HEK293 (cell line): ENCODE measurements at regions not wholly inside any gene's neighbourhood (a gene's known extent, or its start where the extent isn't known, plus 50 kb on each side); places are given as distances from the start of the nearest gene placed in this dataset.

Experiments used
- CTCF ChIA-PET: fragments of 350-600 bp; formaldehyde crosslinking; extraction: SDS; loops from one replicate; lab custom pipeline; 2021; ENCODE audit warnings: antibody characterized with exemption; lab: Yijun Ruan, JAX
- POLR2A ChIA-PET: fragments of 300-600 bp; formaldehyde crosslinking; extraction: SDS; loops from one replicate; lab custom pipeline; 2020; ENCODE audit warnings: antibody characterized with exemption, inconsistent platforms; lab: Yijun Ruan, JAX
- H3K27ac ChIP-seq: fragments of 200-500 bp; sonication (Bioruptor generic); 2 replicates; pipeline ENCODE4 v1.5.1; 2014; ENCODE audit warnings: low read depth, low read length, control low read depth, inconsistent platforms; ENCODE audit errors: extremely low read depth
- H3K36me3 ChIP-seq, 2 experiments: fragments of 200-500 bp in 1 of 2; sonication (Bioruptor generic) in 1 of 2; 1 replicate in 1 of 2; 2 replicates in 1 of 2; pipeline ENCODE4 v1.5.1; 2014 to 2017; ENCODE audit warnings: inconsistent platforms in 2 of 2, low read length in 2 of 2; ENCODE audit not compliant: control insufficient read depth in 2 of 2, insufficient read depth in 1 of 2
- H3K4me1 ChIP-seq: fragments of 200-500 bp; sonication (Bioruptor generic); 2 replicates; pipeline ENCODE4 v1.5.1; 2014; ENCODE audit warnings: mild to moderate bottlenecking, low read length, inconsistent platforms; ENCODE audit not compliant: control insufficient read depth, insufficient read depth
- H3K4me3 ChIP-seq: 2 replicates; pipeline ENCODE4 v1.5.1; 2011; ENCODE audit warnings: low read depth, mild to moderate bottlenecking, control low read depth, low read length, moderate library complexity
- H3K9me3 ChIP-seq: fragments of 200-500 bp; sonication (Bioruptor generic); 2 replicates; pipeline ENCODE4 v1.5.1; 2014; ENCODE audit warnings: low read depth, low read length, inconsistent platforms; ENCODE audit not compliant: control insufficient read depth, insufficient read depth
- PBX3 ChIP-seq: sonication (generic); formaldehyde crosslinking; IDR thresholded peaks from 2 replicates; pipeline ENCODE4 v1.8.1; 2022; ENCODE audit warnings: mild to moderate bottlenecking, moderate library complexity, missing genetic modification reagents
- ZBTB17 ChIP-seq: fragments of 450-650 bp; formaldehyde crosslinking; IDR thresholded peaks from 2 replicates; pipeline ENCODE4 v1.5.1; 2016; ENCODE audit warnings: missing biosample characterization, missing genetic modification characterization
- ZBTB20 ChIP-seq: fragments of 450-650 bp; formaldehyde crosslinking; IDR thresholded peaks from 2 replicates; pipeline ENCODE4 v1.5.1; 2016; ENCODE audit warnings: missing biosample characterization, missing genetic modification characterization
- ZBTB48 ChIP-seq: fragments of 450-650 bp; formaldehyde crosslinking; IDR thresholded peaks from 2 replicates; pipeline ENCODE4 v1.5.1; 2016; ENCODE audit warnings: missing biosample characterization, missing genetic modification characterization
- ZEB2 ChIP-seq: fragments of 450-650 bp; formaldehyde crosslinking; IDR thresholded peaks from 2 replicates; pipeline ENCODE4 v1.5.1; 2016; ENCODE audit warnings: missing biosample characterization, missing genetic modification characterization
- ZNF121 ChIP-seq: fragments of 450-650 bp; formaldehyde crosslinking; IDR thresholded peaks from 2 replicates; pipeline ENCODE4 v1.5.1; 2016; ENCODE audit warnings: missing biosample characterization, missing genetic modification characterization
- ZNF155 ChIP-seq: fragments of 450-650 bp; formaldehyde crosslinking; IDR thresholded peaks from 2 replicates; pipeline ENCODE4 v1.5.1; 2016; ENCODE audit warnings: missing biosample characterization, missing genetic modification characterization
- ZNF157 ChIP-seq: fragments of 450-650 bp; formaldehyde crosslinking; IDR thresholded peaks from 2 replicates; pipeline ENCODE4 v1.5.1; 2016; ENCODE audit warnings: missing biosample characterization, missing genetic modification characterization
- ZNF174 ChIP-seq: fragments of 450-650 bp; formaldehyde crosslinking; IDR thresholded peaks from 2 replicates; pipeline ENCODE4 v1.5.0; 2017; ENCODE audit warnings: missing biosample characterization, mild to moderate bottlenecking, missing genetic modification characterization
- ZNF223 ChIP-seq: fragments of 450-650 bp; formaldehyde crosslinking; IDR thresholded peaks from 2 replicates; pipeline ENCODE4 v1.5.1; 2016; ENCODE audit warnings: missing biosample characterization, missing genetic modification characterization
- ZNF239 ChIP-seq: fragments of 450-650 bp; formaldehyde crosslinking; IDR thresholded peaks from 2 replicates; pipeline ENCODE4 v1.5.1; 2016; ENCODE audit warnings: missing biosample characterization, missing genetic modification characterization
- ZNF26 ChIP-seq: fragments of 450-650 bp; formaldehyde crosslinking; IDR thresholded peaks from 2 replicates; pipeline ENCODE4 v1.5.1; 2016; ENCODE audit warnings: missing biosample characterization, missing genetic modification characterization
- ZNF341 ChIP-seq: fragments of 450-650 bp; formaldehyde crosslinking; IDR thresholded peaks from 2 replicates; pipeline ENCODE4; 2016; ENCODE audit warnings: low read depth, missing biosample characterization, missing genetic modification characterization
- ZNF354C ChIP-seq: fragments of 450-650 bp; formaldehyde crosslinking; IDR thresholded peaks from 2 replicates; pipeline ENCODE4 v1.5.1; 2016; ENCODE audit warnings: missing biosample characterization, missing genetic modification characterization, low read depth, borderline replicate concordance
- ZNF548 ChIP-seq: fragments of 450-650 bp; formaldehyde crosslinking; IDR thresholded peaks from 2 replicates; pipeline ENCODE4 v1.5.1; 2016; ENCODE audit warnings: missing biosample characterization, missing genetic modification characterization
- ZNF555 ChIP-seq: fragments of 450-650 bp; formaldehyde crosslinking; conservative IDR thresholded peaks from 2 replicates; pipeline ENCODE4 v1.5.1; 2017; ENCODE audit warnings: missing biosample characterization, mild to moderate bottlenecking, missing genetic modification characterization, inconsistent platforms
- ZNF571 ChIP-seq: fragments of 450-650 bp; formaldehyde crosslinking; IDR thresholded peaks from 2 replicates; pipeline ENCODE4 v1.5.0; 2017; ENCODE audit warnings: missing biosample characterization, missing genetic modification characterization
- ZNF645 ChIP-seq: fragments of 450-650 bp; formaldehyde crosslinking; IDR thresholded peaks from 2 replicates; pipeline ENCODE4; 2016; ENCODE audit warnings: missing biosample characterization, missing genetic modification characterization
- ZNF768 ChIP-seq: fragments of 450-650 bp; formaldehyde crosslinking; IDR thresholded peaks from 2 replicates; pipeline ENCODE4 v1.5.1; 2018; ENCODE audit warnings: missing biosample characterization, mild to moderate bottlenecking, missing genetic modification characterization
- ZNF837 ChIP-seq: fragments of 450-650 bp; formaldehyde crosslinking; IDR thresholded peaks from 2 replicates; pipeline ENCODE4 v1.5.1; 2016; ENCODE audit warnings: missing biosample characterization, missing genetic modification characterization
- ZSCAN5A ChIP-seq: fragments of 450-650 bp; formaldehyde crosslinking; IDR thresholded peaks from 2 replicates; pipeline ENCODE4 v1.5.1; 2016; ENCODE audit warnings: missing biosample characterization, missing genetic modification characterization
- TF ChIP-seq, protein P1 (sequence below): fragments of 450-650 bp; formaldehyde crosslinking; IDR thresholded peaks from 2 replicates; pipeline ENCODE4 v1.5.1; 2017; ENCODE audit warnings: missing biosample characterization, mild to moderate bottlenecking, missing genetic modification characterization, moderate library complexity
- TF ChIP-seq, protein P2 (sequence below): fragments of 450-650 bp; formaldehyde crosslinking; IDR thresholded peaks from 2 replicates; pipeline ENCODE4 v1.5.1; 2017; ENCODE audit warnings: missing biosample characterization, missing genetic modification characterization
- TF ChIP-seq, protein P3 (sequence below): fragments of 450-650 bp; IDR thresholded peaks from 2 replicates; pipeline ENCODE4 v1.5.1; 2018; ENCODE audit warnings: missing biosample characterization, missing genetic modification characterization

GRCh38 chr4:22921936-22922335, 229.2 kb downstream of the GBA3 start (continued):
- TF ChIP-seq ZSCAN5A (tag by site-specific recombination) (no peak), ZNF571 (tag by site-specific recombination) (no peak), ZNF354C (tag by site-specific recombination) (no peak), ZNF548 (tag by site-specific recombination) (no peak), ZNF121 (no peak), ZNF645 (tag by site-specific recombination) (no peak), ZNF341 (tag by site-specific recombination) (no peak)
- TF ChIP-seq, protein P1, sequence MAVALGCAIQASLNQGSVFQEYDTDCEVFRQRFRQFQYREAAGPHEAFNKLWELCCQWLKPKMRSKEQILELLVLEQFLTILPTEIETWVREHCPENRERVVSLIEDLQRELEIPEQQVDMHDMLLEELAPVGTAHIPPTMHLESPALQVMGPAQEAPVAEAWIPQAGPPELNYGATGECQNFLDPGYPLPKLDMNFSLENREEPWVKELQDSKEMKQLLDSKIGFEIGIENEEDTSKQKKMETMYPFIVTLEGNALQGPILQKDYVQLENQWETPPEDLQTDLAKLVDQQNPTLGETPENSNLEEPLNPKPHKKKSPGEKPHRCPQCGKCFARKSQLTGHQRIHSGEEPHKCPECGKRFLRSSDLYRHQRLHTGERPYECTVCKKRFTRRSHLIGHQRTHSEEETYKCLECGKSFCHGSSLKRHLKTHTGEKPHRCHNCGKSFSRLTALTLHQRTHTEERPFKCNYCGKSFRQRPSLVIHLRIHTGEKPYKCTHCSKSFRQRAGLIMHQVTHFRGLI, result no peak
- TF ChIP-seq, protein P2, sequence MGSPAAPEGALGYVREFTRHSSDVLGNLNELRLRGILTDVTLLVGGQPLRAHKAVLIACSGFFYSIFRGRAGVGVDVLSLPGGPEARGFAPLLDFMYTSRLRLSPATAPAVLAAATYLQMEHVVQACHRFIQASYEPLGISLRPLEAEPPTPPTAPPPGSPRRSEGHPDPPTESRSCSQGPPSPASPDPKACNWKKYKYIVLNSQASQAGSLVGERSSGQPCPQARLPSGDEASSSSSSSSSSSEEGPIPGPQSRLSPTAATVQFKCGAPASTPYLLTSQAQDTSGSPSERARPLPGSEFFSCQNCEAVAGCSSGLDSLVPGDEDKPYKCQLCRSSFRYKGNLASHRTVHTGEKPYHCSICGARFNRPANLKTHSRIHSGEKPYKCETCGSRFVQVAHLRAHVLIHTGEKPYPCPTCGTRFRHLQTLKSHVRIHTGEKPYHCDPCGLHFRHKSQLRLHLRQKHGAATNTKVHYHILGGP (tag by site-specific recombination), result no peak
- TF ChIP-seq, protein P3, sequence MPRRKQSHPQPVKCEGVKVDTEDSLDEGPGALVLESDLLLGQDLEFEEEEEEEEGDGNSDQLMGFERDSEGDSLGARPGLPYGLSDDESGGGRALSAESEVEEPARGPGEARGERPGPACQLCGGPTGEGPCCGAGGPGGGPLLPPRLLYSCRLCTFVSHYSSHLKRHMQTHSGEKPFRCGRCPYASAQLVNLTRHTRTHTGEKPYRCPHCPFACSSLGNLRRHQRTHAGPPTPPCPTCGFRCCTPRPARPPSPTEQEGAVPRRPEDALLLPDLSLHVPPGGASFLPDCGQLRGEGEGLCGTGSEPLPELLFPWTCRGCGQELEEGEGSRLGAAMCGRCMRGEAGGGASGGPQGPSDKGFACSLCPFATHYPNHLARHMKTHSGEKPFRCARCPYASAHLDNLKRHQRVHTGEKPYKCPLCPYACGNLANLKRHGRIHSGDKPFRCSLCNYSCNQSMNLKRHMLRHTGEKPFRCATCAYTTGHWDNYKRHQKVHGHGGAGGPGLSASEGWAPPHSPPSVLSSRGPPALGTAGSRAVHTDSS (tag by site-specific recombination), result no peak

GRCh38 chr4:22911285-22911684, 218.5 kb downstream of the GBA3 start:
- no peaks in the 10 kb centered on the region for H3K4me1 ChIP-seq
- H3K36me3 ChIP-seq, result no peaks in the 10 kb centered on the region
- ChIA-PET POLR2A (no interaction called here), CTCF (interaction anchor here (1.0 kb wide), 1 partner anchor 14 kb away, joined by 3 read pairs; no protein-coding TSS in a partner anchor)
- no peak overlapping the region for H3K27ac ChIP-seq
- TF ChIP-seq ZNF155 (tag by site-specific recombination), result no peak
- no peak for TF ChIP-seq ZEB2
- TF ChIP-seq ZNF157, result no peak
- TF ChIP-seq ZNF555 (tag by site-specific recombination), result no peak
- no peak for TF ChIP-seq ZNF223 (tag by site-specific recombination)
- no peaks in the 10 kb centered on the region for H3K9me3 ChIP-seq
- H3K4me3 ChIP-seq, result no peak overlapping the region

- ChIA-PET POLR2A (no interaction called here), CTCF (interaction anchor here (1.0 kb wide), 1 partner anchor 13 kb away, joined by 3 read pairs; no protein-coding TSS in a partner anchor)
- no peak overlapping the region for H3K4me3 ChIP-seq
- no peaks in the 10 kb centered on the region for H3K4me1 ChIP-seq
- no peaks in the 10 kb centered on the region for H3K9me3 ChIP-seq
- no peaks in the 10 kb centered on the region for H3K36me3 ChIP-seq
- H3K27ac ChIP-seq, result no peak overlapping the region
- TF ChIP-seq ZNF239 (tag by site-specific recombination), result no peak
- no peak for TF ChIP-seq PBX3 (CRISPR knock-in tag)
- TF ChIP-seq ZNF26 (tag by site-specific recombination), result no peak
- TF ChIP-seq ZNF174, result no peak
- no peak for TF ChIP-seq ZNF837
- TF ChIP-seq ZBTB48, result no peak
- TF ChIP-seq ZBTB20, result no peak
- TF ChIP-seq ZNF645 (tag by site-specific recombination), result no peak
- no peak for TF ChIP-seq ZNF768 (tag by site-specific recombination)
- no peak for TF ChIP-seq ZBTB17 (tag by site-specific recombination)
Measured at GRCh38 chr4:22910200-22910599, 217.5 kb downstream of the GBA3 start.
